Spleen (tissue), 11 donors: ENCODE measurements at regions not wholly inside any gene's neighbourhood (a gene's known extent, or its start where the extent isn't known, plus 50 kb on each side); places are given as distances from the start of the nearest gene placed in this dataset.

Source experiments
- DNase-seq: peaks from one replicate; pipeline ENCODE4 v3.0.0-alpha.2; 2020
- H3K27ac ChIP-seq, 8 donors: fragments of 200-600 bp; sonication (generic) in 7 of 8; 1 replicate in 4 of 8; 2 replicates in 4 of 8; pipeline versions ENCODE4 v1.5.0 to v1.8.0; 2016 to 2021; ENCODE audit warnings: inconsistent platforms in 4 of 8, mild to moderate bottlenecking in 4 of 8, moderate library complexity in 1 of 8
- H3K27me3 ChIP-seq, 7 donors: fragments of 200-600 bp; sonication (generic) in 6 of 7; replicated peaks in 1 of 7; 1 replicate in 4 of 7; 2 replicates in 3 of 7; pipeline versions ENCODE4 v1.5.0 to v1.8.0; 2016 to 2021; ENCODE audit warnings: inconsistent platforms in 3 of 7, mild to moderate bottlenecking in 1 of 7
- H3K36me3 ChIP-seq, 6 donors: fragments of 200-600 bp; sonication (generic) in 5 of 6; 1 replicate in 4 of 6; 2 replicates in 2 of 6; pipeline versions ENCODE4 v1.5.0 to v1.8.0; 2016 to 2021; ENCODE audit warnings: inconsistent platforms in 2 of 6
- H3K4me1 ChIP-seq, 6 donors: fragments of 200-600 bp; sonication (generic) in 5 of 6; 1 replicate in 3 of 6; 2 replicates in 3 of 6; pipeline versions ENCODE4 v1.5.0 to v1.8.0; 2016 to 2021; ENCODE audit warnings: inconsistent platforms in 3 of 6
- H3K4me3 ChIP-seq, 8 donors: fragments of 200-600 bp; sonication (generic) in 7 of 8; 1 replicate in 4 of 8; 2 replicates in 4 of 8; pipeline versions ENCODE4 v1.5.0 to v1.8.0; 2016 to 2021; ENCODE audit warnings: inconsistent platforms in 4 of 8, mild to moderate bottlenecking in 4 of 8, moderate library complexity in 2 of 8
- H3K9me3 ChIP-seq, 8 donors: fragments of 200-600 bp; sonication (generic) in 7 of 8; 1 replicate in 4 of 8; 2 replicates in 4 of 8; pipeline versions ENCODE4 v1.5.0 to v1.8.0; 2016 to 2021; ENCODE audit warnings: inconsistent platforms in 4 of 8
- CTCF ChIP-seq, 11 experiments: fragments of 200-600 bp in 7 of 11; fragments of 450-650 bp in 4 of 11; sonication (generic) in 4 of 11; IDR thresholded peaks in 8 of 11; conservative IDR thresholded peaks in 3 of 11; 1 replicate in 7 of 11; 2 replicates in 4 of 11; pipeline versions ENCODE4 v1.4.0 to v1.8.0; 2016 to 2021; ENCODE audit warnings: antibody characterized with exemption in 11 of 11, inconsistent platforms in 4 of 11, mild to moderate bottlenecking in 1 of 11
- POLR2A ChIP-seq, 3 donors: fragments of 450-650 bp; IDR thresholded peaks; one replicate each; pipeline ENCODE4 v1.5.1; 2017; ENCODE audit warnings: antibody characterized with exemption in 3 of 3, mild to moderate bottlenecking in 1 of 3
- POLR2AphosphoS5 ChIP-seq, 3 donors: sonication (generic); formaldehyde crosslinking; IDR thresholded peaks; one replicate each; pipeline ENCODE4 v1.5.1; 2017; ENCODE audit warnings: antibody characterized with exemption in 3 of 3
- whole genome bisulfite sequencing, 5 donors: extraction: QIAGEN DNeasy Blood & Tissue Kit in 3 of 5; methylation state at CpG; one replicate each; pipeline versions ENCODE4 v1.1.5 to v1.1.7; 2013 to 2018; 5-methylcytosine and 5-hydroxymethylcytosine counted together
- intact Hi-C: fragments of 100-400 bp; cut with DNase I; formaldehyde crosslinking; loops from one replicate; pipeline ENCODE4 v1.15.0; 2023; ENCODE audit warnings: low total_unique reads
- donor health status: healthy with polysubstance abuse.
- donor health status: DM: no; HTN: no; CAD: no; lungs with moderate emphysema.
- donor health status: DM: no; HTN: no; CAD: no.
- donor health status: Bipolar disorder and iron deficiency.
- donor health status: healthy.
- donor health status: DM: no; HTN: no; CAD: no.
- donor health status: DM: yes; HTN: yes; CAD: no.

GRCh38 chr6:49155316-49155715, 307.7 kb downstream of the MMUT start:
- no peaks in the 10 kb centered on the region for H3K27me3 ChIP-seq
- no peak for DNase-seq
- WGBS, 5 donors, result 77 to 88% (median 81%) methylated on average over 2 of the region's 2 CpGs
- H3K27ac ChIP-seq, result no peak overlapping the region
- H3K9me3 ChIP-seq, result peaks cover 0 to 17% (median 4%) of the 10 kb centered on the region in 8 donors
- no peaks in the 10 kb centered on the region for H3K36me3 ChIP-seq
- H3K4me1 ChIP-seq, result no peaks in the 10 kb centered on the region
- intact Hi-C loops, result no loop called here
- no peak overlapping the region for H3K4me3 ChIP-seq
- TF ChIP-seq POLR2A (IDR thresholded peaks at IDR 0.05), result no peak
- TF ChIP-seq CTCF (IDR thresholded peaks at IDR 0.05 in 8 of 11, conservative IDR thresholded peaks at IDR 0.05 in 3 of 11), result no peak
- no peak for TF ChIP-seq POLR2AphosphoS5 (IDR thresholded peaks at IDR 0.05)

GRCh38 chr6:49151957-49152356, 311.1 kb downstream of the MMUT start:
- Histone ChIP-seq H3K4me1 (no peaks in the 10 kb centered on the region), H3K9me3 (peaks cover 0 to 30% (median 14%) of the 10 kb centered on the region in 8 donors), H3K27ac (no peak overlapping the region), H3K4me3 (no peak overlapping the region), H3K36me3 (no peaks in the 10 kb centered on the region), H3K27me3 (no peaks in the 10 kb centered on the region)
- no peak for DNase-seq
- intact Hi-C loops, result no loop called here
- WGBS, 5 donors, result 71 to 77% (median 73%) methylated on average over 4 of the region's 4 CpGs
- TF ChIP-seq CTCF (IDR thresholded peaks at IDR 0.05 in 8 of 11, conservative IDR thresholded peaks at IDR 0.05 in 3 of 11) (no peak), POLR2A (IDR thresholded peaks at IDR 0.05) (no peak), POLR2AphosphoS5 (IDR thresholded peaks at IDR 0.05) (no peak)

- WGBS, 5 donors, result 61 to 88% (median 77%) methylated on average over 3 of the region's 3 CpGs
- H3K27me3 ChIP-seq, result no peaks in the 10 kb centered on the region
- intact Hi-C loops, result no loop called here
Measured at GRCh38 chr6:49151461-49151860, 311.6 kb downstream of the MMUT start.

GRCh38 chr6:49151033-49151432, 312.0 kb downstream of the MMUT start:
- WGBS, 5 donors, result 77 to 95% (median 88%) methylated on average over 10 to 13 of the region's 13 CpGs
- no peaks in the 10 kb centered on the region for H3K36me3 ChIP-seq
- H3K9me3 ChIP-seq, result peaks cover 0 to 39% (median 23%) of the 10 kb centered on the region in 8 donors
- H3K4me1 ChIP-seq, result no peaks in the 10 kb centered on the region
- no peak for DNase-seq
- no peak overlapping the region for H3K27ac ChIP-seq
- H3K27me3 ChIP-seq, result no peaks in the 10 kb centered on the region
- H3K4me3 ChIP-seq, result no peak overlapping the region
- TF ChIP-seq CTCF (IDR thresholded peaks at IDR 0.05 in 8 of 11, conservative IDR thresholded peaks at IDR 0.05 in 3 of 11) (no peak), POLR2A (IDR thresholded peaks at IDR 0.05) (no peak), POLR2AphosphoS5 (IDR thresholded peaks at IDR 0.05) (no peak)
- intact Hi-C loops, result no loop called here

More at GRCh38 chr6:49151461-49151860, 311.6 kb downstream of the MMUT start:
- peaks cover 0 to 35% (median 19%) of the 10 kb centered on the region in 8 donors for H3K9me3 ChIP-seq
- no peaks in the 10 kb centered on the region for H3K36me3 ChIP-seq
- no peaks in the 10 kb centered on the region for H3K4me1 ChIP-seq
- TF ChIP-seq POLR2A (IDR thresholded peaks at IDR 0.05) (no peak), POLR2AphosphoS5 (IDR thresholded peaks at IDR 0.05) (no peak), CTCF (IDR thresholded peaks at IDR 0.05 in 8 of 11, conservative IDR thresholded peaks at IDR 0.05 in 3 of 11) (no peak)
- H3K27ac ChIP-seq, result no peak overlapping the region
- DNase-seq, result no peak
- H3K4me3 ChIP-seq, result no peak overlapping the region
